ENCODE measurements at regions not wholly inside any gene's neighbourhood (a gene's known extent, or its start where the extent isn't known, plus 50 kb on each side); places are given as distances from the start of the nearest gene placed in this dataset.

GRCh38 chr13:50441130-50441529 lies 402.4 kb downstream of the DLEU7 start:
- TF ChIP-seq BHLHE40 (IDR thresholded peaks at IDR 0.05; ENCODE audit: low read depth, low read length), result no peak
- no peak for TF ChIP-seq POLR2A (IDR thresholded peaks at IDR 0.05; ENCODE audit: low read depth, low read length)
- no peak for TF ChIP-seq MXI1 (IDR thresholded peaks at IDR 0.05; ENCODE audit: borderline replicate concordance, low read depth, low read length)
- Histone ChIP-seq H3K18ac (ENCODE audit: low read depth, low read length) (0 out of 2 replicates have a peak overlapping the region, but pooled peaks have one; percentile 32), H3K4me1 (ENCODE audit: control insufficient read depth, insufficient read depth, low read length) (peaks cover 5% of the 10 kb centered on the region), H2BK5ac (ENCODE audit: low read depth, low read length, poor library complexity, severe bottlenecking) (no peak overlapping the region), H3K9me3 (ENCODE audit: control insufficient read depth, insufficient read depth, low read length) (no peaks in the 10 kb centered on the region), H3K27ac (ENCODE audit: insufficient read depth, low read length) (no peak overlapping the region), H3K36me3 (ENCODE audit: control insufficient read depth, insufficient read depth, low read length) (no peaks in the 10 kb centered on the region), H2AFZ (replicated peaks; ENCODE audit: low read length, poor library complexity) (no peak overlapping the region), H3K4me2 (ENCODE audit: low read depth, low read length) (no peak overlapping the region), H3K4me3 (ENCODE audit: insufficient read depth, low read depth, low read length) (no peak overlapping the region), H2AK5ac (ENCODE audit: low read depth, low read length) (no peak overlapping the region), H4K91ac (ENCODE audit: insufficient read depth, low read depth, low read length) (no peak overlapping the region), H3K27me3 (ENCODE audit: control insufficient read depth, insufficient read depth, low read length) (peaks cover 2% of the 10 kb centered on the region; the same call in 1 of the 2 replicates), H4K20me1 (ENCODE audit: insufficient read depth, low read length) (no peaks in the 10 kb centered on the region), H3K4ac (ENCODE audit: low read depth, low read length) (no peak overlapping the region), H3K56ac (ENCODE audit: extremely low read depth, insufficient read depth, low read length) (no peak overlapping the region), H3K9ac (ENCODE audit: low read depth, low read length) (no peak overlapping the region), H2AK9ac (replicated peaks; ENCODE audit: low read depth, low read length, poor library complexity) (no peak overlapping the region), H2BK15ac (ENCODE audit: low read depth, low read length) (no peak overlapping the region), H4K8ac (ENCODE audit: low read depth in 2 of 2, low read length in 2 of 2) (no peak overlapping the region), H2BK20ac (ENCODE audit: low read depth, low read length) (no peak overlapping the region), H4K5ac (ENCODE audit: low read depth, low read length) (no peak overlapping the region), H2BK120ac (ENCODE audit: low read depth, low read length) (no peak overlapping the region), H3K14ac (replicated peaks; ENCODE audit: low read depth, low read length) (no peak overlapping the region), H3K9me1 (ENCODE audit: insufficient read depth, low read length) (peaks cover 3% of the 10 kb centered on the region; the same call in 1 of the 2 replicates), H3K23ac (ENCODE audit: low read depth, low read length) (no peak overlapping the region), H3K79me1 (ENCODE audit: low read depth in 1 of 2, low read length in 2 of 2) (no peaks in the 10 kb centered on the region)
- DNase-seq (peak; percentile 33), ATAC-seq (ENCODE audit: low read depth) (no peak)
- in situ Hi-C loops (cut with MboI; ENCODE audit: low sequenced_read_pairs) (no loop called here), intact Hi-C loops (cut with micrococcal nuclease) (no loop called here), dilution Hi-C loops (cut with HindIII; ENCODE audit: low sequenced_read_pairs, unreplicated experiment) (no loop called here)
- WGBS, 2 experiments (ENCODE audit: extremely low coverage in 2 of 2, insufficient read length in 1 of 2), result no CpG with 5 or more reads among the region's 1 CpG
- no TSS peak for BruUV-seq (replicated peaks)
- ChIA-PET POLR2A (ENCODE audit: unreplicated experiment) (interaction anchor here (0.5 kb wide), 1 partner anchor 334 kb away, joined by 3 read pairs; no protein-coding TSS in a partner anchor), CTCF (no interaction called here)
